PC-9 (cell line): ENCODE measurements at regions not wholly inside any gene's neighbourhood (a gene's known extent, or its start where the extent isn't known, plus 50 kb on each side); places are given as distances from the start of the nearest gene placed in this dataset.

Experiments
- CTCF ChIP-seq: fragments of 200-600 bp; sonication (generic); conservative IDR thresholded peaks from 2 replicates; pipeline ENCODE4 v1.6.1; 2017; ENCODE audit warnings: mixed run types, antibody characterized with exemption, mild to moderate bottlenecking, moderate library complexity
- EZH2 ChIP-seq: fragments of 200-600 bp; sonication (generic); IDR thresholded peaks from 2 replicates; pipeline ENCODE4 v1.8.0; 2017; ENCODE audit warnings: antibody characterized with exemption, low read depth

GRCh38 chr15:66954601-66955000, 110.8 kb upstream of the SMAD3 start:
- TF ChIP-seq CTCF (no peak), EZH2 (no peak)
